ENCODE measurements at regions not wholly inside any gene's neighbourhood (a gene's known extent, or its start where the extent isn't known, plus 50 kb on each side); places are given as distances from the start of the nearest gene placed in this dataset.

GRCh38 chr6:92297101-92297500 lies 1122.3 kb downstream of the EPHA7 start:
- 67% methylated on average over 4 of the region's 4 CpGs for WGBS
- no peaks in the 10 kb centered on the region for H3K27me3 ChIP-seq (ENCODE audit: control insufficient read depth in 4 of 4, insufficient read depth in 4 of 4, low read length in 3 of 4)
- H3K9ac ChIP-seq (ENCODE audit: low read depth in 1 of 2, low read length in 2 of 2) = no peak overlapping the region
- H3K4me3 ChIP-seq (ENCODE audit: low read depth in 1 of 3, low read length in 3 of 3) = no peak overlapping the region
- DNase-seq (ENCODE audit: low spot score) = no peak
- H3K36me3 ChIP-seq (ENCODE audit: control insufficient read depth in 4 of 4, insufficient read depth in 3 of 4, low read depth in 1 of 4, low read length in 3 of 4) = no peaks in the 10 kb centered on the region
- no peaks in the 10 kb centered on the region for H3K4me1 ChIP-seq (ENCODE audit: control insufficient read depth in 4 of 4, insufficient read depth in 4 of 4, low read length in 3 of 4)
- no peak overlapping the region for H3K27ac ChIP-seq (ENCODE audit: low read depth in 1 of 2, low read length in 2 of 2)
- TF ChIP-seq SP1 (IDR thresholded peaks at IDR 0.05) (no peak), REST (IDR thresholded peaks at IDR 0.05) (no peak), JUND (IDR thresholded peaks at IDR 0.05) (no peak), FOXA2 (IDR thresholded peaks at IDR 0.05) (no peak), TAF1 (conservative IDR thresholded peaks at IDR 0.05) (no peak), MAX (IDR thresholded peaks at IDR 0.05) (no peak), FOXA1 (IDR thresholded peaks at IDR 0.05) (no peak), NR2F2 (IDR thresholded peaks at IDR 0.05) (no peak), RXRA (IDR thresholded peaks at IDR 0.05) (no peak), HNF4G (IDR thresholded peaks at IDR 0.05) (no peak), EGR1 (IDR thresholded peaks at IDR 0.05; ENCODE audit: low read depth in 2 of 2) (no peak), RAD21 (IDR thresholded peaks at IDR 0.05) (no peak), ZBTB33 (IDR thresholded peaks at IDR 0.05) (no peak), YY1 (IDR thresholded peaks at IDR 0.05) (no peak), CTCF (IDR thresholded peaks at IDR 0.05; ENCODE audit: low read depth, low read length, missing input control) (no peak), HNF4A (conservative IDR thresholded peaks at IDR 0.05) (no peak), ATF3 (IDR thresholded peaks at IDR 0.05) (no peak), GABPA (IDR thresholded peaks at IDR 0.05 in 1 of 2, conservative IDR thresholded peaks at IDR 0.05 in 1 of 2) (no peak)
- H3K9me3 ChIP-seq (ENCODE audit: control insufficient read depth in 4 of 4, low read length in 3 of 4) = peaks cover 0 to 1% (median 0%) of the 10 kb centered on the region in 4 donors

All from liver (tissue), 8 donors.